GM12892 (cell line): ENCODE measurements at regions not wholly inside any gene's neighbourhood (a gene's known extent, or its start where the extent isn't known, plus 50 kb on each side); places are given as distances from the start of the nearest gene placed in this dataset.

ENCODE experiments used
- POLR2A ChIP-seq: IDR thresholded peaks from 2 replicates; pipeline ENCODE4 v1.6.1; 2011; ENCODE audit warnings: low read depth, low read length, control low read depth
- POLR2AphosphoS5 ChIP-seq: IDR thresholded peaks from 2 replicates; pipeline ENCODE4 v1.6.1; 2011; ENCODE audit warnings: low read depth, low read length, control low read depth
- TAF1 ChIP-seq: IDR thresholded peaks from 2 replicates; pipeline ENCODE4 v1.6.1; 2011; ENCODE audit warnings: low read depth, mild to moderate bottlenecking, control low read depth, low read length, borderline replicate concordance

DNA sequence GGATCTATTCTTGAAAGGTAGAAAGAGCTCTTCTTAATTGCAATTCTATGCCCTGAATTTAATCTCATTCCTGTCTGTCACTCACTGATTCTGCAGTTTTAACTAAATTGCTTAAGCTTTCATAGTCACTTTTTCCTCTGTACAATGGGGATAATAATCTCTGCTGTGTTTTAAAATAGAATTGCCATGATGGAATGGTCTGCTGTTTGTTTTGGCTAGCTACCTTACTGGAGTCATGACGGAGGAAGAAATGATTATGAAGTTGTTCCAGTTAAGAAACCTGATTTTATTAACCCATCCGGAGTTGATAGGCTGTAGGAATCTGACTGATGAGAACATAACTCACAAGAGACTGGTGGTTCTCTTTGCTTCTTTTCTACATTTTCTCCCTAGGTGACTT, 54.9 kb upstream of the ITM2B start:
- no peak for TF ChIP-seq POLR2AphosphoS5
- TF ChIP-seq TAF1: no peak
- TF ChIP-seq POLR2A: no peak
